Neuronal stem cell (in vitro differentiated cells): ENCODE measurements at regions not wholly inside any gene's neighbourhood (a gene's known extent, or its start where the extent isn't known, plus 50 kb on each side); places are given as distances from the start of the nearest gene placed in this dataset.

Experiments
- DNase-seq: peaks from one replicate; pipeline ENCODE4 v3.0.0-alpha.2; 2013; ENCODE audit warnings: low spot score
- H2AFZ ChIP-seq: one replicate; pipeline ENCODE4 v1.6.1; 2013; ENCODE audit warnings: mild to moderate bottlenecking, low read length, inconsistent platforms
- H2AK5ac ChIP-seq: 2 replicates; pipeline ENCODE4 v1.6.1; 2013; ENCODE audit warnings: low read depth, mild to moderate bottlenecking, inconsistent platforms, low read length, moderate library complexity, mixed read lengths
- H2BK120ac ChIP-seq: 2 replicates; pipeline ENCODE4 v1.6.1; 2013; ENCODE audit warnings: low read depth, mild to moderate bottlenecking, inconsistent platforms, low read length, moderate library complexity, mixed read lengths
- H2BK12ac ChIP-seq: one replicate; pipeline ENCODE4 v1.6.1; 2013; ENCODE audit warnings: low read length, inconsistent platforms
- H2BK15ac ChIP-seq: 2 replicates; pipeline ENCODE4 v1.6.1; 2013; ENCODE audit warnings: mild to moderate bottlenecking, low read length, inconsistent platforms, mixed read lengths
- H2BK5ac ChIP-seq: one replicate; pipeline ENCODE4 v1.6.1; 2013; ENCODE audit warnings: inconsistent platforms, mild to moderate bottlenecking, low read length, moderate library complexity
- H3K14ac ChIP-seq: one replicate; pipeline ENCODE4 v1.6.1; 2013; ENCODE audit warnings: low read length, inconsistent platforms
- H3K18ac ChIP-seq: 2 replicates; pipeline ENCODE4 v1.6.1; 2013; ENCODE audit warnings: low read length, inconsistent platforms
- H3K23ac ChIP-seq: 2 replicates; pipeline ENCODE4 v1.6.1; 2013; ENCODE audit warnings: low read depth, mild to moderate bottlenecking, mixed read lengths, low read length, inconsistent platforms; ENCODE audit not compliant: poor library complexity
- H3K27ac ChIP-seq: replicated peaks from 3 replicates; pipeline ENCODE4 v1.5.1; 2013; ENCODE audit warnings: low read length, inconsistent platforms
- H3K27me3 ChIP-seq, 3 experiments: 2 replicates each; pipeline ENCODE4 v1.6.1; 2013; ENCODE audit warnings: low read length in 3 of 3, mild to moderate bottlenecking in 2 of 3, inconsistent platforms in 1 of 3, low read depth in 1 of 3, mixed read lengths in 1 of 3, moderate library complexity in 1 of 3; ENCODE audit not compliant: control insufficient read depth in 3 of 3, insufficient read depth in 3 of 3
- H3K36me3 ChIP-seq, 2 donors: replicated peaks in 1 of 2; 2 replicates each; pipeline ENCODE4 v1.6.1; 2013; ENCODE audit warnings: low read length in 2 of 2; ENCODE audit not compliant: control insufficient read depth in 2 of 2, insufficient read depth in 2 of 2
- H3K4ac ChIP-seq: 2 replicates; pipeline ENCODE4 v1.6.1; 2013; ENCODE audit warnings: inconsistent platforms, mild to moderate bottlenecking, low read length, moderate library complexity
- H3K4me1 ChIP-seq, 2 donors: 1 replicate in 1 of 2; 2 replicates in 1 of 2; pipeline ENCODE4 v1.6.1; 2013; ENCODE audit warnings: low read length in 2 of 2, low read depth in 1 of 2; ENCODE audit not compliant: control insufficient read depth in 2 of 2, insufficient read depth in 1 of 2
- H3K4me2 ChIP-seq: one replicate; pipeline ENCODE4 v1.6.1; 2013; ENCODE audit warnings: mild to moderate bottlenecking, low read length, inconsistent platforms; ENCODE audit not compliant: insufficient read depth, poor library complexity, severe bottlenecking
- H3K4me3 ChIP-seq, 2 donors: 2 replicates each; pipeline ENCODE4 v1.5.1; 2013; ENCODE audit warnings: low read length in 2 of 2, mild to moderate bottlenecking in 2 of 2, inconsistent platforms in 1 of 2, moderate library complexity in 1 of 2
- H3K79me1 ChIP-seq: one replicate; pipeline ENCODE4 v1.6.1; 2013; ENCODE audit warnings: low read depth, mild to moderate bottlenecking, inconsistent platforms, low read length, moderate library complexity
- H3K9ac ChIP-seq: one replicate; pipeline ENCODE4 v1.6.1; 2013; ENCODE audit warnings: mild to moderate bottlenecking, low read depth, low read length, inconsistent platforms; ENCODE audit not compliant: poor library complexity
- H3K9me3 ChIP-seq, 2 donors: replicated peaks in 1 of 2; 2 replicates each; pipeline versions ENCODE3 to v1.6.1; 2013; ENCODE audit warnings: low read length in 2 of 2, mild to moderate bottlenecking in 2 of 2, inconsistent platforms in 1 of 2, low read depth in 1 of 2, mixed read lengths in 1 of 2, moderate library complexity in 1 of 2; ENCODE audit not compliant: control insufficient read depth in 2 of 2, insufficient read depth in 1 of 2
- H4K8ac ChIP-seq: one replicate; pipeline ENCODE4 v1.6.1; 2013; ENCODE audit warnings: low read depth, mild to moderate bottlenecking, inconsistent platforms, low read length, moderate library complexity
- H4K91ac ChIP-seq: one replicate; pipeline ENCODE4 v1.6.1; 2013; ENCODE audit warnings: low read length, low read depth, mild to moderate bottlenecking, inconsistent platforms; ENCODE audit not compliant: poor library complexity
- WGBS, 2 donors: extraction: QIAGEN DNeasy Blood & Tissue Kit; methylation state at CpG; one replicate each; pipeline ENCODE4 v1.1.7; 2013; ENCODE audit warnings: missing lambda C conversion rate in 2 of 2, mixed read lengths in 1 of 2; ENCODE audit not compliant: insufficient read length in 2 of 2, insufficient replicate concordance in 1 of 2; ENCODE audit errors: extremely low coverage in 2 of 2; 5-methylcytosine and 5-hydroxymethylcytosine counted together

- Histone ChIP-seq H3K18ac (no peak overlapping the region), H3K4me2 (no peak overlapping the region), H2AFZ (no peak overlapping the region), H3K9ac (no peak overlapping the region), H3K4me3 (no peak overlapping the region), H3K23ac (no peak overlapping the region), H2BK120ac (no peak overlapping the region), H2AK5ac (no peak overlapping the region), H3K36me3 (no peaks in the 10 kb centered on the region), H2BK5ac (no peak overlapping the region), H2BK12ac (no peak overlapping the region), H4K8ac (no peak overlapping the region), H3K27me3 (no peaks in the 10 kb centered on the region), H3K9me3 (peaks cover 0 to 19% of the 10 kb centered on the region in 2 donors), H3K14ac (no peak overlapping the region), H2BK15ac (no peak overlapping the region), H4K91ac (no peak overlapping the region), H3K79me1 (no peaks in the 10 kb centered on the region), H3K4ac (no peak overlapping the region), H3K4me1 (peaks cover 10 to 29% of the 10 kb centered on the region in 2 donors), H3K27ac (no peak overlapping the region)
- no CpG with 5 or more reads among the region's 8 CpGs for WGBS, 2 donors
- DNase-seq = no peak
Observed at GRCh38 chr7:37549076-37549931, 100.6 kb upstream of the ELMO1 start.

- Histone ChIP-seq H3K4me1 (peaks cover 8 to 29% of the 10 kb centered on the region in 2 donors), H3K9me3 (peaks cover 0 to 22% of the 10 kb centered on the region in 2 donors), H3K4me3 (no peak overlapping the region), H3K4me2 (no peak overlapping the region), H3K23ac (no peak overlapping the region), H3K27ac (no peak overlapping the region), H2BK12ac (no peak overlapping the region), H3K79me1 (no peaks in the 10 kb centered on the region), H3K4ac (no peak overlapping the region), H2AK5ac (no peak overlapping the region), H4K91ac (no peak overlapping the region), H3K18ac (no peak overlapping the region), H2BK5ac (no peak overlapping the region), H4K8ac (no peak overlapping the region), H2BK120ac (no peak overlapping the region), H3K27me3 (no peaks in the 10 kb centered on the region), H2BK15ac (no peak overlapping the region), H2AFZ (peak overlapping the region; percentile 26), H3K36me3 (no peaks in the 10 kb centered on the region), H3K9ac (no peak overlapping the region), H3K14ac (no peak overlapping the region)
- WGBS, 2 donors = no CpG with 5 or more reads among the region's 3 CpGs
- DNase-seq = no peak
Observed at GRCh38 chr7:37550426-37550825, 101.8 kb upstream of the ELMO1 start.

DNA sequence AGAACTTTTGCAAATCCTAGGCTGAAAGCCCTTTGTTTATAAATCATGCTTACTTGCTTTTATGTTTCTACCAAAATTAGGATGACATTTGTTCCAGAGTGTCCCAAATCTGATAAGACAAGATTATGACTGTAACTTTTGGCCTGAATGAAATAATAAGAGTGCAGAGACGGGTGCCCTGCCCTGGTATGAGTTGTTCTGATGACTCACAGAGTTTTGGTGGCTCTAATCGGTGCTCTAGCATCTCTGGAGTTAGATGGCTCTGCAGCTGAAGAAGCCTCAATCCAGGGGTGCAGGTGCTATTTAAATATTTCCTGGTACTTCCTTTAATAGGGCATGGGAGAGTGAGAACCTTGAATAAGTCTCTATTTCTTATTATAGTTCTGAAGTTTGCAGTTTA lies 102.2 kb upstream of the ELMO1 start:
- no peak overlapping the region for H2BK12ac ChIP-seq
- no peak overlapping the region for H2BK15ac ChIP-seq
- no peak overlapping the region for H4K8ac ChIP-seq
- H3K23ac ChIP-seq = no peak overlapping the region
- H3K79me1 ChIP-seq = no peaks in the 10 kb centered on the region
- H2BK120ac ChIP-seq = no peak overlapping the region
- H2AFZ ChIP-seq = peak overlapping the region; percentile 26
- H3K27me3 ChIP-seq = no peaks in the 10 kb centered on the region
- no peak overlapping the region for H3K4me3 ChIP-seq
- no peak overlapping the region for H2BK5ac ChIP-seq
- H3K9ac ChIP-seq = no peak overlapping the region
- H3K14ac ChIP-seq = no peak overlapping the region
- H3K18ac ChIP-seq = no peak overlapping the region
- H3K27ac ChIP-seq = no peak overlapping the region
- H4K91ac ChIP-seq = no peak overlapping the region
- no peak overlapping the region for H3K4me2 ChIP-seq
- H2AK5ac ChIP-seq = no peak overlapping the region
- peaks cover 8 to 29% of the 10 kb centered on the region in 2 donors for H3K4me1 ChIP-seq
- DNase-seq = no peak
- no peaks in the 10 kb centered on the region for H3K36me3 ChIP-seq
- peaks cover 0 to 25% of the 10 kb centered on the region in 2 donors for H3K9me3 ChIP-seq
- WGBS, 2 donors = no CpG with 5 or more reads among the region's 2 CpGs
- no peak overlapping the region for H3K4ac ChIP-seq

- DNase-seq = peak; percentile 23
- Histone ChIP-seq H3K9me3 (peaks cover 0 to 25% of the 10 kb centered on the region in 2 donors), H2BK15ac (no peak overlapping the region), H3K4me1 (peaks cover 8 to 29% of the 10 kb centered on the region in 2 donors), H3K4me3 (no peak overlapping the region), H4K8ac (no peak overlapping the region), H3K23ac (no peak overlapping the region), H2BK5ac (no peak overlapping the region), H3K4ac (no peak overlapping the region), H3K18ac (no peak overlapping the region), H2AK5ac (no peak overlapping the region), H2AFZ (no peak overlapping the region), H2BK120ac (no peak overlapping the region), H3K79me1 (no peaks in the 10 kb centered on the region), H2BK12ac (no peak overlapping the region), H4K91ac (no peak overlapping the region), H3K4me2 (no peak overlapping the region), H3K27ac (peak overlapping the region; percentile 69), H3K27me3 (no peaks in the 10 kb centered on the region), H3K14ac (no peak overlapping the region), H3K36me3 (no peaks in the 10 kb centered on the region), H3K9ac (no peak overlapping the region)
- WGBS, 2 donors = no CpG with 5 or more reads among the region's 4 CpGs
Observed at GRCh38 chr7:37552030-37552429, 103.4 kb upstream of the ELMO1 start.
